Lower leg skin (tissue), 3 donors: ENCODE measurements at regions not wholly inside any gene's neighbourhood (a gene's known extent, or its start where the extent isn't known, plus 50 kb on each side); places are given as distances from the start of the nearest gene placed in this dataset.

ENCODE experiments used
- CTCF ChIP-seq, 3 donors: fragments of 450-650 bp; IDR thresholded peaks; one replicate each; pipeline ENCODE4 v1.5.1; 2016; ENCODE audit warnings: antibody characterized with exemption in 3 of 3, mild to moderate bottlenecking in 3 of 3, moderate library complexity in 2 of 3
- POLR2A ChIP-seq, 2 donors: fragments of 450-650 bp; IDR thresholded peaks; one replicate each; pipeline ENCODE4 v1.6.1; 2016 to 2017; ENCODE audit warnings: antibody characterized with exemption in 2 of 2, mild to moderate bottlenecking in 1 of 2, moderate library complexity in 1 of 2

GRCh38 chr12:127670796-127671195 lies 596.2 kb upstream of the TMEM132C start:
- no peak for TF ChIP-seq CTCF (IDR thresholded peaks at IDR 0.05)
- no peak for TF ChIP-seq POLR2A (IDR thresholded peaks at IDR 0.05)
